Kidney capillary endothelial cell (primary cell): ENCODE measurements at regions not wholly inside any gene's neighbourhood (a gene's known extent, or its start where the extent isn't known, plus 50 kb on each side); places are given as distances from the start of the nearest gene placed in this dataset.
"Not testable (repeated sequence)": the region's sequence is repeated elsewhere in the genome, so short reads cannot be mapped to it uniquely, and the experiment has no call there.

Experiments used
- DNase-seq: peaks from one replicate; pipeline ENCODE4 v3.0.0-alpha.2; 2018; ENCODE audit warnings: low spot score

- no peak for DNase-seq
Observed at GRCh38 chr13:89980896-89981295, 1366.6 kb upstream of the MIR17HG start.

- no peak for DNase-seq
Observed at GRCh38 chr13:89982407-89983095, 1364.9 kb upstream of the MIR17HG start.

GRCh38 chr13:89988206-89988605, 1359.3 kb upstream of the MIR17HG start:
- DNase-seq, result no peak

GRCh38 chr13:90003566-90003965, 1343.9 kb upstream of the MIR17HG start:
- no peak for DNase-seq

GRCh38 chr13:90008707-90009149, 1338.8 kb upstream of the MIR17HG start:
- no peak for DNase-seq

GRCh38 chr13:90014038-90014437, 1333.4 kb upstream of the MIR17HG start:
- no peak for DNase-seq

GRCh38 chr13:90015565-90016507, 1331.7 kb upstream of the MIR17HG start:
- DNase-seq, result no peak

- DNase-seq, result no peak
Observed at GRCh38 chr13:90016688-90017087, 1330.8 kb upstream of the MIR17HG start.

- DNase-seq, result no peak
Observed at GRCh38 chr13:90020536-90021070, 1326.9 kb upstream of the MIR17HG start.

- DNase-seq, result no peak
Observed at GRCh38 chr13:90027409-90027808, 1320.1 kb upstream of the MIR17HG start.

- no peak for DNase-seq
Observed at GRCh38 chr13:90032313-90032712, 1315.2 kb upstream of the MIR17HG start.

- DNase-seq, result no peak
Observed at GRCh38 chr13:90032841-90033493, 1314.5 kb upstream of the MIR17HG start.

- DNase-seq, result no peak
Observed at GRCh38 chr13:90039516-90039915, 1308.0 kb upstream of the MIR17HG start.

- DNase-seq, result no peak
Observed at GRCh38 chr13:90047600-90047999, 1299.9 kb upstream of the MIR17HG start.

GRCh38 chr13:90049989-90050671, 1297.4 kb upstream of the MIR17HG start:
- DNase-seq, result no peak

GRCh38 chr13:90055121-90055520, 1292.4 kb upstream of the MIR17HG start:
- no peak for DNase-seq

GRCh38 chr13:90055760-90056159, 1291.7 kb upstream of the MIR17HG start:
- no peak for DNase-seq

GRCh38 chr13:90064226-90064625, 1283.3 kb upstream of the MIR17HG start:
- not testable (repeated sequence) for DNase-seq

GRCh38 chr13:90068658-90069057, 1278.8 kb upstream of the MIR17HG start:
- no peak for DNase-seq

- no peak for DNase-seq
Observed at GRCh38 chr13:90070362-90070761, 1277.1 kb upstream of the MIR17HG start.

- DNase-seq, result no peak
Observed at GRCh38 chr13:90070837-90071525, 1276.5 kb upstream of the MIR17HG start.
